ENCODE measurements at regions not wholly inside any gene's neighbourhood (a gene's known extent, or its start where the extent isn't known, plus 50 kb on each side); places are given as distances from the start of the nearest gene placed in this dataset.
"Not testable (repeated sequence)": the region's sequence is repeated elsewhere in the genome, so short reads cannot be mapped to it uniquely, and the experiment has no call there.

DNA sequence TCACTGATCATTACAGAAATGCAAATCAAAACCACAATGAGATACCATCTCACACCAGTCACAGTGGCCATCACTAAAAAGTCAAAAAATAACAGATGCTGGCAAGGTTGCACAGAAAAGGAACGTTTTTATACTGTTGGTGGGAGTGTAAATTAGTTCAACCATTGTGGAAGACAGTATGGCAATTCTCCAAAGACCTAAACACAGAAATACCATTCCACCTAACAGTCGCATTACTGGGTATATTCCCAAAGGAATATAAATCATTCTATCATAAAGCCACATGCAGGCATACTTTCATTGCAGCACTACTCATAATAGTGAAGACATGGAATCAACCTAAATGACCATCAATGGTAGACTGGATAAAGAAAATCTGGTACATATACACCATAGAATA lies 83.2 kb upstream of the ARID5B start:
- DNase-seq = not testable (repeated sequence)

DNA sequence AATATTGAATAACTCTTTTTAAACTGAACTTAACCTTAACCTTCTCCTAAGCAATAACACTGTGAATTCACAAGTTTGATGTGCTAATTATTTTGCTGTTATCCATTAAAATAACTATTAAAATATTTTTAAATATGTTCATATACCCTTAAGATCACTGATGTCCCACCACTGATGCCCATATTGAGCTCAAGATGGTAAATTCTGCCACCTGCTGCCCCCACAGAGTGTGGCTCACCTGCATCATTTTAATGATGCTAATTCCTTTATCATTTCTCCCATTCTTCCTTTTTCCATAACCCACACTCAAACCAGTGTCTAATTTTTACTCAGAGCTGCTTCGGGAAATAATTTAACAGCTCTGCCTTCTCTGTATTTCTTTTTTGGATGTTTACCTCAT lies 82.3 kb upstream of the ARID5B start:
- peak in 1 of 2 experiments; percentile 7 for DNase-seq

DNA sequence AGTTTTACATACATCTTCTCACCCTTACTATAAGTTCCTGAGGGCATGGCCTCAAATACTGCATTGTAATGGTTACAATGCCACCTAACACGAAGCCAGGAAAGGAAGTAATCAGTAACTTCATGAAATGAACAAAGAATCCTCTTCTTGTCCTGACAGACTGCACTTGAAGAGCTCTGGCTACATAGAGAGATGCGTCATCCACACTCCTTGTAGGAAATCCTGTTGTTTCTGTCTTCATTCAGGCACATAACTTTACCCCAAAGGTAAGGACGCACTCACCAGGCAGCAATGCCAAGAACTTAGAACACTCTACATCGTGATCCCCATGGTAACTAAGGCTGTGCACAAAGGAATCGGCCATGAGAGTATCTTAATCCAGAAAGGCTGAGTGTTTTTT lies 80.3 kb upstream of the ARID5B start:
- no peak for DNase-seq

DNA sequence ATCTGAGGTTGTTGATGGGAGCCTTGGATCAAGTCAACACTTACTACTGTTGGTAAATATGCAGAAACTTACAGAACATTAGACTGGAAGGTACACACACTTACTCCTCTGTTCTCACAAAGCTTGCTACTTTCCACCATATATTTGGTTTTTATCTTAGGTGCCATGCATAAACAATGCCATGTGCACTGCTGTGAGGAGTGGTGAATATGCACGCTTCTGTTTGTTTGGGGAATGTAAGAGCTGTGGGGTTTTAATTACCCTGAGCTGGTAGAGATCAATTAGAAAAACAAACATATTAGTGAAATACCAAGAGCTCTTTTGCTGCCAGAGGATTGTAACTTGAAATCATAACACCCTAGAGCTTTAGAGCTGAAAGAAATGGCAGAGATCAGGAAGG lies 79.8 kb upstream of the ARID5B start:
- no peak for DNase-seq

DNA sequence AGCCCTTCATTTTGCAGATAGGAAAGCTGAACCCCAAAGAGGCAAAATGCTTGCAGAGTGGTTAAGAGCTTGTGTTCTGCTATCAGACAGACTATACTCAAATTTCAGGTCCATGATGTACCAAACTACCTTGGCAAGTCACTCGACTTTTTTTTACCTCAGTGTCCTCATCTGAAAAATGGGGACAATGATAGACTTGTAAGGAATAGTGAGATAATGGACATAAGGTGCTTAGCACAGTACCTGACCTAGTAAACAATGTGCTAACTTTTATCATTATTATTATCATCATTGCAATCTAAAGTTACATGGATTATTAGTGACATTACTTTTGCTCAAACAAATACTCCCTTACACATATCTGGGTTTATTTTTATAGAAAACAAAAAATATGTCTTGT lies 79.4 kb upstream of the ARID5B start:
- no peak for DNase-seq

DNA sequence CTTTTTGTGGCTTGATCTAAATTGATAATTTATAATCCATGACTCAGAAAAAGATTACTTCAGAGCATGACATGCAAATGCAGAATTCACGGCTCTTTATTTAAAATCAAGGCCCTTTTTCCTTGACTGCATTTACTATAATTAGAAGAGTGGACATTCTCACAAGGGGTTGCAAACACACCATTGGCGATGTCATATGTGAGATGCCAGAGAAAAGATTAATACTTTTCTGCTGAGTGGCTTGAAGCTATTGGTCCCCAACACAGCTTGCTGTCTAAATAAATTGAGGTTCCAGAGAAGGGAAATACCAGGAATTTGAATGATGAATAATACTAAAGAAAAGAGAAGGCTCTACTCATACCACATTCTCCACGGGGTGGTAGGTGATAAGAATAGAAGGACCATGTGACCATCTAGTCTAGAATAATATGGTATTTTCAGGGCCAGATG lies 78.7 kb upstream of the ARID5B start:
- no peak for DNase-seq

DNA sequence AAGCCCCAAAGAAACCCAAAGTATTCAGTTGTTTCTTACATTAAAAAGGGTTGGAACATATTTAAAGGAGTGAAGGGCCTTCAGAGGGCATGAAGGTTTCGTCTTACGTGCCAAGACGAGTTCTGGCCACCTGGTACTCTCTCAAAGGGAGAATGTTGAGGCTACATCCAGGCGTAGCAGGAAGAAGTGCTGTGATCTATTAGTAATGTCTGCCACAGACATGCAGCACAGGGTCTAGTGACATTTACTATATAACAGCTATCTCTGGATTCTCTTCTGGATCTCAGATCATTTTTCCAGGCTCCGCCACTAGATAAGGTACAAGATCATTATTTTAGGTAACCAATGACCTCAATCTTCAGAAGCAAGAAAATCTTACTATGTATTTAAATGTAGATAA lies 76.5 kb upstream of the ARID5B start:
- DNase-seq = no peak

DNA sequence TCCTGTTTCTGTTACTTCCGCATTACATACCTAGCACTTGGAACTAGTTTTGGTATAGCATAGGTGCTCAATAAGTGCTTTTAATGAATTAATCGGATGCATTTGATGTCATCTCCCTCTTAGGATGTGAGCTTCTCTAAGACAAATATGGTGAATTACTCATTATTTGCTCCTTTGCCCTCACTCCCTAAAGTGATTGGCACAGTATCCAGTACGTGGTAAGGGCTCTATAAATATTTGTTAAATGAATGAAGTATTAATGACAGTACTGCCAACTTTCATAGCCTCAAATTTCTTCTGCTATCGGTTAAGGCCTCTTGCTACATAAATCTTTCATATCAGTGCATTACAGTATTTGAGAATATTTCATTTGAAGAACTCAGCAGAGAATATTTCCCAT lies 75.9 kb upstream of the ARID5B start:
- no peak for DNase-seq

DNA sequence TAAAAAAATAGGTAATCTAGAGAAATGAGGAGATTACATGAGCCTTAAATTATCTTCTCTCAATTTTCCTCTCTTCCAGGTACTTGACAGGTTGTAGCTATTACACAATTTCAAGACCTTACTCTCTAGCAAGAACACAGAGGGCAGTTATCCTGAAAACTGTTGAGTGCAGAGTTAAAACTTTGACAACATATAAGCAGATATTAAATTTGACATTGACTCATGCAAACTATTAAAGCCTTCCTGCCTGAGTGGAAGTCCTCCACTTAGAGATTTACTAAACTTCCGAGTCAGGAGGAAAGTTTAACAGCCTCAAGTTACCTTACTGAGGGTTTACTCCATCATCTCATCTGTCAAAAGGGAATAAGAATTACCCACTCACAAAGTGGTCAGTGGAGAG lies 73.5 kb upstream of the ARID5B start:
- no peak for DNase-seq

DNA sequence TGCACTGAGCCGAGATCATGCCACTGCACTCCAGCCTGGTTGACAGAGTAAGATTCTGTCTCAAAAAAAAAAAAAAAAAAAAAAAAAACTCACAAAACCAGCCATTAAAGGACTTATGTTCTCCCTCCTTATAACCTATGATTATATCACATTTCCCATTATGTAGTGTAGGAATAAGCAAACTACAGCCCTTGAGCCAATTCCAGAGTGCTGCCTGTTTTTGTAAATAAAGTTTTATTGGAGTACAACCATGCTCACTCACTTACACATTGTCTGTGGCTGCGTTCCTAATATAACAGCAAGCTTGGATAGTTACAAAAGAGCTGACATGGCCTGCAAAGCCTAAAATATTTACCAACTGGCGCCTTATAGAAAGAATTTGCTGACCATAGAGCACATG lies 72.7 kb upstream of the ARID5B start:
- DNase-seq = no peak

DNA sequence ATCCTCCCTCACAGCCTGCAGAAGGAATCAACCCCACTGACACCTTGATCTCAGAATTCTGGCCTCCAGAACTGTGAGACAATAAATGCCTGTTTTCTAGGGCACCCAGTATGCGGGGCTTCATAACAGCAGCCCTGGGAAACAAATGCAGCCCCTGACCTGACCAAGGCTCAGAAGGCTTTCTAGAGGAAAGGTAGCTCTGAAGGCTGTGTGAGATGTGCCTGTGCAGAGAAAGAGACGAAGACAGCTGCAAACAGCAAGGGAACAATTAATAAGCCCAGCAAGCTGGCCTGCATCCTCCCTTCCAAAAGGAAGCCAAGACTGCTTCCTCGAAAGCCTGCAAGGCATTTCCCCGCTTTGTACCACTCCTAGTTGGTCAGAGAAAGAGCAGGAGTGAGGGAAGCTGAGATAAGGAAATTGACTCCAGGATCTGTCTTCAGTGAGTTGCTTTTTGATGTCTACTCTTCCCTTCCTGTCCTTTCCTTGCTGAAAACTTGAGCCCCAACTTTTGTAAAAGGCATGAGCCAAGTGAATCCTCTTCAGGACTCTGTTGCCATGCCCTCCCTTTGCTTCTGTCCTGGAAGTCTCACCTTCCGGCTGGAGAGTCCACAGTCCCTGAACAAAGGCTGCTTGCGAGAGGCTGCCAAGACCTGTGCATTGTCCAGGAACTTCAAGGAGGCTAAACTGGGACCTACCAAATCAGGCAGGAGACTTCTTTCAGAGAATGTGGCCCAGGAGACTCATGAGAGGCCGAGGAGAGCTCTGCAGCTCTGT lies 71.2 kb upstream of the ARID5B start:
- DNase-seq = no peak

DNA sequence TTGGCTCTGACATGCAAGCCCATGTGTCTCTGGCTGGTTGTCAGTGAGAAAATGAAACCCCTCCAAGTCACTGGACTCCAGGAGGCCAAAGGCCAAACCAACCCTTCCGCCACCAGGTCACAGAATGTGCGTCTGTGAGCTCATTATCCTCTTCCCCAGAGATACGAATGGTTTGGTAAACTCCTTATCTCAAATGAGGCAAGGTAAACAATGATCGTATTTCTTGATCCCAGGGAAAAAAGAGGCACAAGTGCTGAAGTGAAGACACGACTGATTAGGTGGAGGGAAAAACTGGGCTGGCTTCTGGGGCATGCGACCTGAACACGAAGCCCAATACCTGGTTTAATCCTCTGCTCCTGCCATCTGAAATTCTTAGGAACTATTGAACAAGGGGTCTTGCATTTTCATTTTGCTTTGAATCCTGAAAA lies 70.6 kb upstream of the ARID5B start:
- no peak for DNase-seq

DNA sequence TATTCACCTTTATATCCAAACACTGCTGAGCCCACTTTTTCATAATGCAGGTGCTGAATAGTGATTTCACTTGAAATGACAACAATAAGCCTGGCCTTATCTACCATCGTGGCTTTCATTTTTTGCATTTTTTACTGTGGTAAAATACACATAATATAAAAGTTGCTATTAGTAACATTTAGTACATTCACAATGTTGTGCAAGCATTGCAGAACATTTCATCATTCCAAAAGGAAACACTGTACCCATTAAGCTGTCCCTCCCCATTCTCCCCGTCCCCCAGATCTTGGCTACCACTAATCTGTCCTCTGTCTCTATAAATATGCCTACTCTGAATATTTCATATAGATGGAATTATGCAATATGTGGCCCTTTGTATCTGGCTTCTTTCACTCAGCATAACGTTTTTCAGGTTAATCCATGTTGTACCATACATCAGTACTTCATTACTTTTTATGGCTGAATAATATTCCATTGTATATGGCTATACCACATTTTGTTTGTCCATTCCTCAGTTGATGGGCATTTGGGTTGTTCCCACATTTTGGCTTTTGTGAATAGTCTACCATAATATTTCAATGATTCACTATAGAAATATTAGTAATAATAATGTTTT lies 68.5 kb upstream of the ARID5B start:
- no peak for DNase-seq

DNA sequence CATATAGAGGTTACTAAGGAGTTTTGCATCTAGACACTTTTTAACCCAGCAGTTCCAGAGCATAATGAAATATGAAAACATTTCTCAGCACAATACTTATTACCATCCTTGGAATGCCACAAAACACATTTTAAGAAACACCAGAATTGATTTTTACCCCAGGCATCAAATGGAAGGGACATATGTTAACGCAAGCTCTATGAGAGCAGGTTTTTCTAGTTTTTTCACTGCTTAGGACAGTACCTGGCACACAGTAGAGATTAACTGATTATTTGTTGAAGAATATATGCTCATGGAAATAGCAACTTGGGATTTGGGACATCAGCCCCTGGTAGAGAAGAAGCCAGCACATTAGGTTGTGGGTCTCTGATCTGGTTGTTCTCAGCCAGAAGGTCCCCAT lies 67.0 kb upstream of the ARID5B start:
- no peak for DNase-seq

DNA sequence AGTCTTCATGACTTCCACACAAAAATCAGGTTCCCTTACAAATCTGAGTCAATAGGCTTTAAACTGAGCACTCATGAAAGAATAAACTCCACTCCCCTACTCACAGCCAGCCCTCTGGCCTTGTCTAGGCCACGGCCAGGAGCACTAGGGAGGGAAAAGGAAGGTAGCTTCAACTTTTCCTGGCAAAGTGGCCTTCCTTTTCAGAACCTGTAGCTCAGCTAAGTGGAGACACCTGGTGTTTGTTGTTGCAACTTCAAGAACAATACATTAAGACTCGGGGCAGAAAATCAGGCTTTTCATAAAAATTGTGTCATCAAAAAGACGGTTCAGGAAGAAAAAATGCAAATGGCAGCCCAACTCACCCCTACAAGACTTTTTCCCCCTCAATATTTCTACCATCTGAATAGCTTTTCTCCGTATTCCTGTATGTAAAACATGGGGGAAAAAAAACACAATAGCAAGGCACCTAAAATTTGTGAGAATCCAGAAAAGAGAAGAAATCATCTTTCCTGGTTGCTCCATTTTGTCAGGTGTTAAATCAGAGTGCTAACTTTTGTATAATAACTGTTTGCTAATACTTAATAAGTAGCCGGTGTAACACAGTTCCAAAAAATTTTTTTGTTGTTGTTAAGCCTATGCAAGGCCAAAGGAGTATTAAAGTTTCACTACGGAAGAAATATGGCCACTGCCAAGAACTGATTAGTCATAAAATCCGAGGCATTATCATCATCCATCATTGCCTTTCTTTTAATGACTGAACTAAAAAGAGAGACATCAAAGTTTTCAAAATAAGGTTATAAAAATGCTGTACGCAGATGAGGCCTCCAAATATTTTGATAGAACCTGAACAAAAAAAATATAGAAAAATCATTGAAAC lies 66.2 kb upstream of the ARID5B start:
- DNase-seq = peak in 1 of 2 experiments; percentile 2

DNA sequence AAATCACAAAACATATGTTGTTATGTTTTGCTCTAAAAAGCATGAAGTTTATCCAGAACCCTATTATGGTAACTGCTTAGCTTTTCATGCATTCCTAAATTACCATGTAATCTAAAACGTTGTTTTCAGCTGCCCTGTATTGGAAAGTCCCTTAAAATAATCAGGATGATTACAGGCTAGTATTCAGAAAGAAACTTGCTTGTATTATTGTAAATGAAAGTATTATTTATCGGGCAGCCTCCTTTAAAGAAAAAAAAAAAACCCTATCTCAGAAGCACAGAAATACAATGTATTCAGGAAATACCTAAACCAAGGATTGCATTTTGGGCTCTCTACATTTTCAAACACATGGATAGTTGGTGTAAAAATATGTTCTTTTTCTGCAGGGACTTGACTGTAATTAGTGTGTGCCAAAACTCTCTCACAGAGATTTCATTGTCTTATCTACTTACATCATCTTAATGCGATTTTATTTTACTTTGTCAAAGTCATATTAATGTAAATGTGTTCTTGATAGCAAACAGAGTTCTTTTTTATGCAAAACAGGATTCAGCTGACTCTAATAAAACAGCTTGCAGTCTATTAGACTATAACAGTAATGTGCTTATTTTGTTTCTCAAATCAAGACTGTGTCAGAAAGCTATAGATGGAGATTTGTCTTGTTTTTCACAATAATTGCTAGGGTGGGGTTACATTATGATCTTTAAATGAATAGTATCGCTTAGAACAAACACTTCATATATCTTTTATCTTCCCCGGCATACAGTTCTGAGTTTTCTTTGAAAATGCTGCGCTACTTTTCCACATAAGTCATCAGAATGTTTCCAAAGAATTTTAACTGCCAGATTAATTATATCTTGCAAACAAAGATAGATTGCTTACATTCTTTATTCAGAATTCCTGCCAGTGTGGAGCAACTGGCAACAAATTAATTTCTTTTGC lies 65.3 kb upstream of the ARID5B start:
- DNase-seq = no peak

DNA sequence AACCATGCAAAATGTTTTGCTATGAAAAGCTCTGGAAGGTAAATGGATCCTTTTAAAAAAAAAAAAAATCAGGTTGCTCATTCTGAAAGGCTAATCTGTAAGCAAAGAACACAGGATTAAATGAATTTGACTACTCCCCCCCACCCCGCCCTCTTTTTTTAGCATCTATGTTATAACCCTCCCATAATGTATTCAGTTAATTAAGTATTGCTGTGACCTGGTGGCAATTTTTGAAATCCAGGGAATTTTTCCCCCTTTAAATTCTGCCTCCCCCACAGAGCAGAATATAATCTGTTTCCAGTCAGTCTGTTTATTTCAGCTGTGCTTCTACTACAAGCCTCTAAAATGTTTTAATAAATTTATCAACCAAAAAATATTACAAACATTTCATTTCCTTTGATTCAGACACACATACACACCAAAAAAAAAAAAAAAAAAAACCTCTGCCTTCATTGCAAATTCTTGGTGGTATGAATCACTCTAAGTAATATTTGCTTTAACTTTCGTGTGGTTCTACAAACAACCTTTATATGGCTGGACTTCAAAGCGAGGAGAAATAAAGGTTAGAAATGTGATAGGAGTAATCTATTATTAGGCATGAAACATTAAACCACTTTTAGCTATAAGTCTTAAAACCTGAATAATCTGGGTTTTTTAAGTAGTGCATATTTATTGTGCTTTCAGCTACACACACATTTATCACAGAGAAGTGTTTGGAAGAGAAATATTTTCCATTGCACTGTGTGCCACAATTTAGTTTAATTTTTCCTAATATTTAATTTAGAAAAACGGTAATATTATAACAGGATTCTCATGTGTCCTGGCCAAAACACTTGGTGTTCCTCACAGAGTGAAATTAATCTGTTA lies 64.4 kb upstream of the ARID5B start:
- peak in 1 of 2 experiments; percentile 9 for DNase-seq

DNA sequence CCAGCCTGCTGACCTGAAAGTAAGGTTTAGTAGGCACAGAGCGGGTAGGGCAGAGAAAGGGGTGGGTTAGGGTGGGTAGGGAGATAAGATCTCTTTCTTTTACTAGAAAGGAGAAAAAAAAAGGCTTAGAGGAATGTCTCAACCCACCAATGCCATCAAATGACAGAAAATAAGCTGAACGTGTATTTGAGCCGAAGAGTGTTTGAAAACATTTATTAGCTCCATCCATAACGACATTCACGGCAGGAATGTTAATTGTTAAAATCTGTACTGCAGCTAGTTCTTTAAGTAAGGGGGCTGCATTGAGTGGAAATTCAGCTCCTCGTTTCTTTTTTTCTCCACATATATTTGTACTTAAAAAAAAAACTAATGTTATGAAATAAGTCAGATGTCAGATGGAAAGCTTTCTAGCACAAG lies 63.7 kb upstream of the ARID5B start:
- no peak for DNase-seq

DNA sequence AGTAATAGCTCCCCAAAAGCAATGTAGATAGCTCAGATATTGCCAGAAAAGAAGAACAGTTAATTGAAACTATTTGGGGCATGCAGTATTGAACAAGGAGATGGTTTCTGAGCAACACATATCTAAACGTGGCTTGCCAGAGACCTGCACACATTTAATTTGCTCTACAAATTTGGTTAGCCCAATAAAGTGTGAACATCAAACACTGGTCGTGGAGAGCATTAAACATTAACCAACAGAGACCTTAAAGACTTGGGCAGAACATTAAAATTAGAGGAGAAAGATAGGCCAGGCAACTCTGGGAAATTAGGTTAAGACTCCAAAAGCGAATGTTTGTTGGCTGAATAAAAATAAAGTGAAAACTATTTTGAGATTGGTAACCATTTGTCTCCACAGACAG lies 61.6 kb upstream of the ARID5B start:
- no peak for DNase-seq

DNA sequence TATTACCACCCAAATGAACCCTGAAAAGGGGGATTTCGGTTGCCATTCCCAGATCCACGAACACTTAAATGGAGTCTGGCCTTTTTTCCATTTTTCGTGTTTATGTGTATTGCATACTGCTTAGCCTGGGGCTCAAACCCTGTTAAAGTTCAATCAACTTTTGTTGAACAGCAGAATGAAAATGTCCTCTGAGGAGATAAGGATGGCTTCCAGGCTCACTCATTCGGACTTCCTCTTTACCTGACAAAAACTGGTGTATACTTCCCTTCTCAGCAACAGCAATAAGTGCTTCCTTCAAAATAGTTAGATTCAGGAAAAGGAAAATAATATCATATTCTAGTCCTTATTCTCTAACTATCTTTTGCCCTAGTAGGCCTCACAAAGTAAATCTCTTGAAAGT lies 61.1 kb upstream of the ARID5B start:
- DNase-seq = no peak

DNA sequence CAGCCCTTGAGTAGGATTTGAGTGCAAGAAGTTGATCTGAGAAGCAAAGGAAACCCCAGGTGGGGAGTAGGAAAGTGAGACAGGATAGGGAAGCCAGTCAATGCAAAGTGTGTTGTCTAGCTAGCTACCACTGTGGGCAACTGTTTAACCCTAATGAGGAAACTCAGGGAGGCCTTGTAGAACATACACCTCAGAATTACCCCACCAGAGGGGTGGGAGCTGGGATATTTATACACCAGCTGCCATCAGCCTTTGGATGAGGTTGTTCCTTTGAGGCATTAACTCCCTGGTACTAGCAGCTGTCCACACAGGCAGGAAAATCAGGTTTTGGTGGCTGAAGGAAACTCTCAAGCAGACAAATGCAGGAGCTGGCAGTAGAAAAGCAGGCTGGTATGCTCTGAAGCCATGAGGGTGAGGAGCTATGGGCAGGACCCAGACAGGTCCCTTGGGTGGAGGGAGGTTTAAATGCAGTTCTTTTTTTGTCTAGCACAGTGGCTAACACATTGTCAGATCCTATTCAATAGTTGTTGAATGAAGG lies 60.1 kb upstream of the ARID5B start:
- DNase-seq = no peak
